Colonic mucosa (tissue), 4 donors: ENCODE measurements at regions not wholly inside any gene's neighbourhood (a gene's known extent, or its start where the extent isn't known, plus 50 kb on each side); places are given as distances from the start of the nearest gene placed in this dataset.
"Not testable (repeated sequence)": the region's sequence is repeated elsewhere in the genome, so short reads cannot be mapped to it uniquely, and the experiment has no call there.

Experiments
- DNase-seq: peaks from one replicate; pipeline ENCODE4 v3.0.0-alpha.2; 2020
- H3K27ac ChIP-seq: fragments of 200-600 bp; one replicate; pipeline ENCODE4 v1.8.0; 2021
- H3K27me3 ChIP-seq: fragments of 200-600 bp; one replicate; pipeline ENCODE4 v1.8.0; 2021
- H3K36me3 ChIP-seq: fragments of 200-600 bp; one replicate; pipeline ENCODE4 v1.8.0; 2021
- H3K4me1 ChIP-seq: fragments of 200-600 bp; one replicate; pipeline ENCODE4 v1.8.0; 2021; ENCODE audit warnings: mild to moderate bottlenecking
- H3K4me3 ChIP-seq: fragments of 200-600 bp; one replicate; pipeline ENCODE4 v1.8.0; 2021
- H3K9ac ChIP-seq, 2 donors: one replicate each; pipeline ENCODE4 v1.7.0; 2013; ENCODE audit warnings: control low read depth in 2 of 2, low read depth in 2 of 2, low read length in 2 of 2
- H3K9me3 ChIP-seq: fragments of 200-600 bp; one replicate; pipeline ENCODE4 v1.8.0; 2021
- CTCF ChIP-seq: fragments of 200-600 bp; IDR thresholded peaks from one replicate; pipeline ENCODE4 v1.8.0; 2022; ENCODE audit warnings: antibody characterized with exemption, mild to moderate bottlenecking
- intact Hi-C: fragments of 100-400 bp; cut with DNase I; formaldehyde crosslinking; loops from one replicate; pipeline ENCODE4 v1.14.1; 2022
- donor health status: healthy.
- donor health status: DM: no; HTN: no; CAD: no.
- donor health status: DM: no; HTN: no; CAD: no.

GRCh38 chr15:55094136-55094535 lies 102.6 kb downstream of the RSL24D1 start:
- no peak for TF ChIP-seq CTCF
- no peak overlapping the region for H3K4me3 ChIP-seq
- H3K27me3 ChIP-seq, result no peaks in the 10 kb centered on the region
- intact Hi-C loops, result no loop called here
- no peak overlapping the region for H3K9ac ChIP-seq
- H3K9me3 ChIP-seq, result no peaks in the 10 kb centered on the region
- no peaks in the 10 kb centered on the region for H3K4me1 ChIP-seq
- no peak for DNase-seq
- no peaks in the 10 kb centered on the region for H3K36me3 ChIP-seq
- no peak overlapping the region for H3K27ac ChIP-seq

GRCh38 chr15:55088207-55088606 lies 108.5 kb downstream of the RSL24D1 start:
- Histone ChIP-seq H3K9me3 (no peaks in the 10 kb centered on the region), H3K27ac (no peak overlapping the region), H3K4me1 (no peaks in the 10 kb centered on the region), H3K27me3 (no peaks in the 10 kb centered on the region), H3K36me3 (no peaks in the 10 kb centered on the region), H3K9ac (no peak overlapping the region), H3K4me3 (no peak overlapping the region)
- no peak for DNase-seq
- intact Hi-C loops, result no loop called here
- no peak for TF ChIP-seq CTCF

- intact Hi-C loops, result no loop called here
- H3K4me3 ChIP-seq, result no peak overlapping the region
- no peaks in the 10 kb centered on the region for H3K4me1 ChIP-seq
- no peak for DNase-seq
- H3K36me3 ChIP-seq, result no peaks in the 10 kb centered on the region
- H3K27me3 ChIP-seq, result no peaks in the 10 kb centered on the region
- H3K9me3 ChIP-seq, result no peaks in the 10 kb centered on the region
- TF ChIP-seq CTCF, result no peak
- no peak overlapping the region for H3K9ac ChIP-seq
- no peak overlapping the region for H3K27ac ChIP-seq
These were observed 112.1 kb downstream of the RSL24D1 start for GRCh38 chr15:55084673-55085072.

- Histone ChIP-seq H3K4me3 (no peak overlapping the region), H3K9me3 (no peaks in the 10 kb centered on the region), H3K27me3 (no peaks in the 10 kb centered on the region), H3K9ac (no peak overlapping the region), H3K27ac (no peak overlapping the region), H3K36me3 (no peaks in the 10 kb centered on the region), H3K4me1 (no peaks in the 10 kb centered on the region)
- intact Hi-C loops, result no loop called here
- no peak for TF ChIP-seq CTCF
- DNase-seq, result no peak
These were observed 112.5 kb downstream of the RSL24D1 start for GRCh38 chr15:55084216-55084615.

- H3K27me3 ChIP-seq, H3K36me3 ChIP-seq, H3K9me3 ChIP-seq, DNase-seq, H3K9ac ChIP-seq, intact Hi-C loops, H3K27ac ChIP-seq, H3K4me1 ChIP-seq, H3K4me3 ChIP-seq: not testable (repeated sequence)
These were observed 119.7 kb downstream of the RSL24D1 start for GRCh38 chr15:55077052-55077451.

- no peak for DNase-seq
- TF ChIP-seq CTCF, result no peak
These were observed 122.3 kb downstream of the RSL24D1 start for GRCh38 chr15:55074431-55074830.

GRCh38 chr15:55063970-55064369 lies 132.8 kb downstream of the RSL24D1 start:
- H3K27me3 ChIP-seq, H3K9me3 ChIP-seq, H3K4me1 ChIP-seq, H3K4me3 ChIP-seq, H3K27ac ChIP-seq, DNase-seq, H3K36me3 ChIP-seq, H3K9ac ChIP-seq, intact Hi-C loops: not testable (repeated sequence)

More at GRCh38 chr15:55074431-55074830, 122.3 kb downstream of the RSL24D1 start:
- H3K27me3 ChIP-seq, result no peaks in the 10 kb centered on the region
- no peak overlapping the region for H3K27ac ChIP-seq
- H3K36me3 ChIP-seq, result no peaks in the 10 kb centered on the region
- H3K4me1 ChIP-seq, result no peaks in the 10 kb centered on the region
- no peak overlapping the region for H3K4me3 ChIP-seq
- no peak overlapping the region for H3K9ac ChIP-seq
- no peaks in the 10 kb centered on the region for H3K9me3 ChIP-seq
- intact Hi-C loops, result no loop called here
